HG02885 (cell line): ENCODE measurements at regions not wholly inside any gene's neighbourhood (a gene's known extent, or its start where the extent isn't known, plus 50 kb on each side); places are given as distances from the start of the nearest gene placed in this dataset.
A peak's percentile ranks its signal among the peaks of the same experiment; 100 is the strongest.

Experiments
- ATAC-seq: cut with Tn5 transposase; IDR thresholded peaks from one replicate; pipeline ENCODE4 v1.9.1; 2021; ENCODE audit warnings: mild to moderate bottlenecking; ENCODE audit not compliant: unreplicated experiment, poor library complexity

- ATAC-seq: no peak
Measured at GRCh38 chr5:4785971-4786370, 354.2 kb upstream of the ADAMTS16 start.

- no peak for ATAC-seq
Measured at GRCh38 chr5:4797445-4797844, 342.7 kb upstream of the ADAMTS16 start.

DNA sequence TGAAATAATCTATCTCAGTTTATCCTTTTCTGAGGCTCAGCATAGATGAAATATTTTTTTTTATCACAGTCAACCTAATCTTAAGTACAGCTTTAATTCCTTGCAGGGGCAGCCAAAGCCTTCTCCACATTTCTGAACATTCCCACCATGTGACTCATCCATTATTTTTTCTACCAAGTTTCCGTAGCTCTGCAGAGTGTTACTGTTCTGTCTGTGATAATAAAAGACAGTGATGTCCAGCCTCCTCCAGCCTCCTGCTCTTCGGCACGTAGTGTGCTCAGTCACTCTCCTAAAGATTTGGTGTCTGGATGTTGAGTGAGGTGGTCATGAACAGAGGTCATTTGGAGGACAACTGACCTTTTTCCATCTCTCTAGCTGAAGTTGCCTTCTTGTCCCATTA lies 338.1 kb upstream of the ADAMTS16 start:
- no peak for ATAC-seq

DNA sequence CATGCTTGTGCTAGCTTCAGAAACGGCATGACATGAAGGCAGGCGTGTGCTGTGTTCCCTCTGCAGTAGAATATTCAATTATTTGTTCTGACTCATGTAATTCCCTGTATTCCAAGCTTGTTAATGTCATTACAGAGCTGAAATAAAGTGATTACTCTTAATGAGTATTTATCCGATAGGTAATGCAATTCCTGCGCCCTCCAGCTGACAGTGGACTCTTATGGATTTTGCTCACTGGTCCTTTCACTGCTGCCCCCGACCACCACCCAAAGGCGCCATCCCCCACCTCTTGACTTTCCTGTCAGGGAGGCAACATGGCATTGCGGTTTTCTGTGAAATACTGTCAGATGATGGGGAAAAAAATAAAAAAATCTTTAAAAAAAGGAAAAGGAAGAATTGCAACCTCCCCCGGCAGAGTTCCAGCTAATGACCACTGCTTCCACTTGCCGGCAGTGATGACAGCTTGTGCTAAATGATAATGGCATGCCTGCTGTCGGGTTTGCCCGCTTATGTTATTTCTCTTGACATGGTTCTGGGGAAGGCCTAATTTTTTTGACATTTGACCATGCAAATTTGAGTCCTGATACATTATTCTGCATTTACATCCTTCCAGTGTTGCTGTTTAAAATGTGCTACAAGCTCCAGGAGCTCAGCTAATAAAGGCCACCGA lies 335.3 kb upstream of the ADAMTS16 start:
- no peak for ATAC-seq

DNA sequence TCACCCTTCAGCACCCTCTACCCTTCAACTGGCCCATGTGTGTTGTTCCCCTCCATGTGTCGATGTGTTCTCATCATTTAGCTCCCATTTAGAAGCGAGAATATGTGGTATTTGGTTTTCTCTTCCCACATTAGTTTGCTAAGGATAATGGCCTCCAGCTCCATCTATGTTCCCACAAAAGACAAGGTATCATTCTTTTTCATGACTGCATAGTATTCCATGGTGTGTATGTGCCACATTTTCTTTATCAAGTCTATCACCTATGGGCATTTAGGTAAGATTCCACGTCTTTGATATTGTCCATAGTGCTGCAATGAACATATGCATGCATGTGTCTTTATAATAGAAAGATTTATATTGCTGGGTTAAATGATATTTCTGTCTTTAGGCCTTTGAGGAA lies 325.1 kb upstream of the ADAMTS16 start:
- no peak for ATAC-seq

DNA sequence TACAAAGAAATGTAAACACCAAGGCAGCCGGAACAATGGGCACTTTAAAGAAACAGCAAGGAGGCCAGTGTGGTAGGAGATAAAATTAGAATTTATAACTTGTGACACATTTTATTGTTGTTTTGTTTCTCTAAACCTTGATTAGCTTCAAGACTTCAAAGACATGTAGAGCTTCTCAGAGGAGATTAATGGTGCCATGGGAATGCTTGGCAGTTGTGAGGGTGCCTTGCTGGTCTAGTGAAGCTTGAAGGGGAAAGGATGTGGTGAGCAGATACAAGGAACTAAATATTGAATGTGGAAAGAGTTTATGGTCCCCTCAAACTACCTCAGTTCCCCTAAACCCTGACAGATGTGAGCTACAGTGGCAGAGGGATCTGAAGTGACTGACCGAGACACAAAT lies 322.4 kb upstream of the ADAMTS16 start:
- no peak for ATAC-seq

- ATAC-seq: no peak
Measured at GRCh38 chr5:4831325-4831724, 308.8 kb upstream of the ADAMTS16 start.

DNA sequence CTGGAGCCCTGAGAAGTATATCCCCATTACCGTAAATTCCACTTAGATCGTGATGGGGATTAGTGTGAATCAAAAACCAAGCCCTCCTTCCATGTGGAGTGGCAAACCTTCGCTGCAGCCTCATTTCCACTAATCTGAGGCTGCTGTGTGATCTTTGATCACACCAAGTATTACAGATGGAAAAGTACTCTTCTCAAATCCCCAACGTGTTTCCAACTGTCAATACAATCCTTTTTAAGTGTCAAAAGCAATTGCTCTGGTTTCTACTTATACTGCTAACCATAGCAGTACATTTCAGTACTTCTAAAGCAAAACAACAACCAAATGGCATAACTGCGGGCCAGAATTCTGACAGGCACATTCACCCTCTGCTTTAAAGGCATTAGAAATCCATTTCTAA lies 307.7 kb upstream of the ADAMTS16 start:
- ATAC-seq: no peak

GRCh38 chr5:4833104-4833738 lies 306.9 kb upstream of the ADAMTS16 start:
- ATAC-seq: no peak

- no peak for ATAC-seq
Measured at GRCh38 chr5:4837489-4838058, 302.6 kb upstream of the ADAMTS16 start.

DNA sequence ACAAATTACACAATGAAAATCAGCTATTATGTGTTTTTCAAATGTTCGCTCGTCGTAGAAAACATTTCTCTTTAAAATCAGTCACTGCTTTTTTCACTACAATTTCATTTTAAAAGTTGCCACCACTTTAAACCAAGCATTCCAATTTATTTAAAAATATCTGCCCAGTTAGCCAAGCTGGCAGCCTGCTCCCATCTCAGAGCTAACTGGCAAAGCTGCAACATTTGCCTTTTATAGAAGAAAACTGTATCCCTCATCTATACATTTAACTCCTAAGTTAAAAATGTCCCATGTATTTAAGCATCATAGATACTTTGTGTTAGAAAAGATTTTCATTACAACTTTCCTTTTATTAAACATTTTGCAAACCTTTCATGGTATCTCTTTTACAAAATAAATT lies 294.9 kb upstream of the ADAMTS16 start:
- ATAC-seq: no peak

DNA sequence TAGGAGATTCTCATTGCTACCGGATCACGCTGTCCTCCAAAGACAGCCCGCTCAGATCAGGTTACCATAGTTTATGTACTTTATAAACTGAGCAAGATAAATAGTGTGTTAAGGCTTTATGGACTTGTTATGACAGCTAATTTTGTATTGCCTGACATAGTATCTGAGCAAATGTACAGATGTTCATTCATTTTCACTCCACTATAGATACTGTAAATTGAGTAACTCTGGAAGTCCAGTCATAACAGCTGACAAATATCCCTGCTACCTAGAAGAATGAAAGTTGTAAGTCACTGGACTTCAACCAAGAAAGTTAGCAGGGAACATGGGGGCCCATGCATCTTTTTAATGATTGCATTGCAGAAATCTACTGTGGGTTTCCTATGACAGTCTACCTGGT lies 292.4 kb upstream of the ADAMTS16 start:
- ATAC-seq: no peak

- ATAC-seq: no peak
Measured at GRCh38 chr5:4855036-4855435, 285.1 kb upstream of the ADAMTS16 start.

DNA sequence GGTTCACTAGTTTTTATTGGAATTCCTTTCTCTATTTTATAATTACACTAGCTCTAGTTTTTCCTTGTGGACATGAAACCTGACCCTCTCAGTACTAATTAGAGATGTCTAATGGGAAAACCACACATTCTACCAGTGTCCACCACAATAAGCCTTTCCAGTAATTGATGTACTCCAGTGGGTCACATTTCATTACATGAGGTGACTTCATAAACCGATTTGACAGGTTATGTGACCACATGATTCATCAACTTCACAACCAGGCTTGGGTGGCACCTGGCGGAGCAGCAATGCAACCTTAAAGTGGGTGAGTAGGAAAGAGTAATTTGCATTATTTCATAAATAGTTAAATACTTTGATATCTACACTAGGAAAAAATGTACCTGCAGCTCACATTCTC lies 284.2 kb upstream of the ADAMTS16 start:
- ATAC-seq: no peak

DNA sequence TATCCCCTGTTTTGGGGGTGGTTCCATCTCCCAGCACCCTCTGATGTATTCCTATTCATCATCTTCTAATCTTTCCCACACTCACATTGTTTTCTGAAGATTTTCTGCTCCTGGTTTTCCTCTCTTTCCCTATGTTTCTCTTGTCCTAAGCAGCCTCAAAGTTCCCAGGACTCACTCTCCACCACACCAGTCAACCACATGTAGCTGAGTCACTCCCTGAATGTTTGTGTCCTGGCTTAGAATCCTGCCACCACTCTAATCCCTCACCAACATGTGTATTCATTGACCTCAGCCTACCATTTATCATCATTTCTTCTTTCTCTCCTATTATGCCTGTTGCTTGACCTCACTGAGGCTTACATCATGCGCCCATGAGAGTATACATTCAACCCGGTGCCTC lies 282.4 kb upstream of the ADAMTS16 start:
- ATAC-seq: no peak

- no peak for ATAC-seq
Measured at GRCh38 chr5:4859500-4860235, 280.5 kb upstream of the ADAMTS16 start.

GRCh38 chr5:4860631-4861030 lies 279.5 kb upstream of the ADAMTS16 start:
- ATAC-seq: no peak

GRCh38 chr5:4862500-4862899 lies 277.6 kb upstream of the ADAMTS16 start:
- ATAC-seq: no peak

GRCh38 chr5:4866131-4866659 lies 273.9 kb upstream of the ADAMTS16 start:
- ATAC-seq: no peak

DNA sequence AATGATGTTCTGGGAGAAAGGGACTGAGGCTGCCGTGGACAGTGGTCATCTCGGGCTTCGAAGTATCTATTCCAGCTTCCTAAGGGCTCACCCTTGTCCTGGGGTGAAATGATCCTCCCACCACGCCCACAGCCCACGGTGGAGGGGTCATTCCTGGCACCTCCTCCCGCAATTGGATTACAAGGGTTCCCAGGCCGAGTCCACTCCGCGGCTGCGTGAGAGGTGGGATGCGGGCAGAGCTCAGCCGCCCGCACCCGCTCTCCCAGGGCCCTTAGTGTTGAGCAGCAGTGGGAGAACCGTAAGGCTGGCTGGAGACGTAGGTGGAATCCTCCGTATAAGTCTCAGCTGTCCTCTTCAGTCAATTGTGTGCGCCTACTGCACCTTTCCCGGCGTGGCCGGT lies 273.3 kb upstream of the ADAMTS16 start:
- ATAC-seq: no peak

DNA sequence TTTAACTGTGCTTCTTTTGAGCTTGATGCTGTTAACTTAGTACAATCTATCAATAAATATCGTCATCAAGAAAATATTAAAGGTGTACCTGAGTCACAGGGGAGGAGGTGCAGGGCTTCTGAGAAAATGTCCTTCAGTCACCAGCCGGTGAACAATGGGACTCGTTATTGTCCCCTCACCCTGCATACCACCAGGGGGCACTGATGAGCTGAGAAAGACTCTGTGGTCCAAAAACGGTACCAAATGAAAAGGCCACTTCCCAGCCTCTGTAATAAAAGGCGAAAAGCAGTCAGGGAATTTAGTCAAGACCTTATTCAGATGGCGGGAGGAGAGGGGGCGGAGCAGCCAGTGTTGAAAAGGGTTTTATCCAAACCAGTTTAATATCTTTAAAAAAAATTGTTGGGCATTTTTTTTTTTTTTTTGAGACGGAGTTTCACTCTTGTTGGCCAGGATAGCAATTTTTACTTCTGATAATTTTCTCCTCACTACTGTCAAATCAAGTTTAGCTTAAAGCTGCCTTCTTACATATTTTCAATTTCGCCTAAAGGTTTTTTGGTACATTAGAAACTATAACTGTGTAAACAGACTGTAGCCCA lies 271.9 kb upstream of the ADAMTS16 start:
- peak; percentile 85 for ATAC-seq
